H1 (cell line): ENCODE measurements at regions not wholly inside any gene's neighbourhood (a gene's known extent, or its start where the extent isn't known, plus 50 kb on each side); places are given as distances from the start of the nearest gene placed in this dataset.
A peak's percentile ranks its signal among the peaks of the same experiment; 100 is the strongest.

Experiments
- CTCF ChIA-PET: fragments of 300-600 bp; sonication (Branson Sonifier 250); formaldehyde crosslinking; loops from one replicate; lab custom pipeline; 2021; ENCODE audit not compliant: partially characterized antibody; lab: Charles Lee
- POLR2A ChIA-PET: fragments of 300-600 bp; sonication (Branson Sonifier 250); formaldehyde crosslinking; loops from one replicate; lab custom pipeline; 2021; ENCODE audit warnings: inconsistent platforms; ENCODE audit not compliant: partially characterized antibody; lab: Charles Lee
- DNase-seq, 2 experiments: peaks; one replicate each; pipeline versions ENCODE4 v3.0.0 to v3.0.0-alpha.2; 2010 to 2022; ENCODE audit warnings: low spot score in 2 of 2, low read depth in 1 of 2, mixed read lengths in 1 of 2
- FAIRE-seq: peaks from 2 replicates; lab custom pipeline; 2011; peaks lifted over from hg19 to GRCh38; lab: Jason Lieb, UNC
- H2AFZ ChIP-seq: 2 replicates; pipeline ENCODE4 v1.8.1; 2012; ENCODE audit warnings: low read length, inconsistent platforms
- H2AK5ac ChIP-seq: 2 replicates; pipeline ENCODE4 v1.6.1; 2013; ENCODE audit warnings: low read depth, low read length
- H2BK120ac ChIP-seq: replicated peaks from 2 replicates; pipeline ENCODE3; 2013; ENCODE audit warnings: low read depth, low read length, inconsistent platforms
- H2BK12ac ChIP-seq: 2 replicates; pipeline ENCODE4 v1.6.1; 2013; ENCODE audit warnings: low read depth, low read length
- H2BK15ac ChIP-seq: 2 replicates; pipeline ENCODE4 v1.6.1; 2013; ENCODE audit warnings: low read length
- H2BK20ac ChIP-seq: 2 replicates; pipeline ENCODE4 v1.6.1; 2013; ENCODE audit warnings: low read length
- H2BK5ac ChIP-seq: 2 replicates; pipeline ENCODE4 v1.6.1; 2013; ENCODE audit warnings: low read depth, low read length
- H3K14ac ChIP-seq: 2 replicates; pipeline ENCODE4 v1.6.1; 2013; ENCODE audit warnings: inconsistent platforms; ENCODE audit not compliant: insufficient read length
- H3K18ac ChIP-seq: 2 replicates; pipeline ENCODE4 v1.6.1; 2013; ENCODE audit warnings: low read length; ENCODE audit errors: extremely low read depth
- H3K23ac ChIP-seq: 2 replicates; pipeline ENCODE4 v1.6.1; 2013; ENCODE audit warnings: inconsistent platforms; ENCODE audit not compliant: insufficient read length
- H3K23me2 ChIP-seq: 2 replicates; pipeline ENCODE4 v1.6.1; 2013; ENCODE audit warnings: low read depth, low read length
- H3K27ac ChIP-seq: 2 replicates; pipeline ENCODE4 v1.6.1; 2011; ENCODE audit warnings: low read depth, low read length, inconsistent platforms
- H3K27me3 ChIP-seq, 4 experiments: replicated peaks in 1 of 4; 1 replicate in 1 of 4; 2 replicates in 3 of 4; pipeline versions ENCODE4 v1.6.1 to v1.8.1; 2011 to 2013; ENCODE audit warnings: low read length in 3 of 4, mild to moderate bottlenecking in 3 of 4, inconsistent platforms in 2 of 4, mixed read lengths in 2 of 4, moderate library complexity in 1 of 4; ENCODE audit not compliant: control insufficient read depth in 3 of 4, insufficient read depth in 3 of 4; ENCODE audit errors: extremely low read depth in 1 of 4
- H3K36me3 ChIP-seq, 4 experiments: 2 replicates each; pipeline versions ENCODE4 v1.6.1 to v1.8.1; 2011 to 2013; ENCODE audit warnings: mild to moderate bottlenecking in 4 of 4, low read length in 3 of 4, moderate library complexity in 2 of 4, control low read depth in 1 of 4, inconsistent platforms in 1 of 4; ENCODE audit not compliant: insufficient read depth in 4 of 4, control insufficient read depth in 2 of 4
- H3K4ac ChIP-seq: replicated peaks from 2 replicates; pipeline ENCODE3; 2013; ENCODE audit warnings: low read length, low read depth, mixed read lengths, inconsistent platforms; ENCODE audit not compliant: insufficient read length
- H3K4me1 ChIP-seq, 4 experiments: replicated peaks in 1 of 4; 1 replicate in 1 of 4; 2 replicates in 3 of 4; pipeline versions ENCODE4 v1.6.1 to v1.8.1; 2011 to 2013; ENCODE audit warnings: low read length in 3 of 4, inconsistent platforms in 2 of 4, mixed read lengths in 1 of 4; ENCODE audit not compliant: insufficient read depth in 4 of 4, control insufficient read depth in 3 of 4
- H3K4me2 ChIP-seq, 2 experiments: 2 replicates each; pipeline versions ENCODE4 v1.6.1 to v1.8.1; 2011 to 2013; ENCODE audit warnings: low read depth in 2 of 2, low read length in 2 of 2, control low read depth in 1 of 2, inconsistent platforms in 1 of 2, mild to moderate bottlenecking in 1 of 2; ENCODE audit not compliant: insufficient read depth in 1 of 2
- H3K4me3 ChIP-seq, 4 experiments: fragments of 200-600, 300-600 bp in 1 of 4; sonication (generic), shearing (Covaris generic), sonication (Bioruptor Twin) in 1 of 4; 2 replicates each; pipeline versions ENCODE4 v1.5.1 to v1.8.1; 2011 to 2016; ENCODE audit warnings: low read length in 4 of 4, low read depth in 3 of 4, control low read depth in 2 of 4, inconsistent platforms in 2 of 4, mild to moderate bottlenecking in 2 of 4, mixed read lengths in 1 of 4, moderate library complexity in 1 of 4; ENCODE audit not compliant: insufficient read depth in 2 of 4; ENCODE audit errors: extremely low read depth in 1 of 4
- H3K56ac ChIP-seq: replicated peaks from 2 replicates; pipeline ENCODE3; 2013; ENCODE audit warnings: low read depth, mild to moderate bottlenecking, mixed read lengths, low read length, inconsistent platforms; ENCODE audit not compliant: insufficient read length
- H3K79me1 ChIP-seq: 2 replicates; pipeline ENCODE4 v1.6.1; 2013; ENCODE audit warnings: low read depth, low read length, control low read depth
- H3K79me2 ChIP-seq, 2 experiments: 2 replicates each; pipeline versions ENCODE4 v1.6.1 to v1.8.1; 2012 to 2013; ENCODE audit warnings: low read length in 2 of 2, mild to moderate bottlenecking in 2 of 2, inconsistent platforms in 1 of 2; ENCODE audit not compliant: insufficient read depth in 2 of 2, control insufficient read depth in 1 of 2
- H3K9ac ChIP-seq, 4 experiments: replicated peaks in 1 of 4; 1 replicate in 1 of 4; 2 replicates in 3 of 4; pipeline versions ENCODE4 v1.6.1 to v1.8.1; 2011 to 2013; ENCODE audit warnings: low read depth in 3 of 4, low read length in 3 of 4, control low read depth in 2 of 4, mild to moderate bottlenecking in 2 of 4, moderate library complexity in 2 of 4, inconsistent platforms in 1 of 4; ENCODE audit errors: extremely low read depth in 1 of 4
- H3K9me3 ChIP-seq, 2 experiments: 2 replicates each; pipeline versions ENCODE4 v1.6.1 to v1.8.1; 2012 to 2013; ENCODE audit warnings: mild to moderate bottlenecking in 2 of 2, moderate library complexity in 2 of 2, control low read depth in 1 of 2, inconsistent platforms in 1 of 2, low read depth in 1 of 2, low read length in 1 of 2, mixed read lengths in 1 of 2; ENCODE audit not compliant: insufficient read depth in 2 of 2
- H4K20me1 ChIP-seq, 2 experiments: replicated peaks in 1 of 2; 2 replicates each; pipeline versions ENCODE3 to v1.8.1; 2011 to 2013; ENCODE audit warnings: inconsistent platforms in 2 of 2, low read length in 2 of 2, mild to moderate bottlenecking in 1 of 2; ENCODE audit not compliant: insufficient read depth in 2 of 2, control insufficient read depth in 1 of 2
- H4K5ac ChIP-seq: 2 replicates; pipeline ENCODE4 v1.6.1; 2013; ENCODE audit warnings: low read length, low read depth, mixed read lengths, inconsistent platforms; ENCODE audit not compliant: insufficient read length
- H4K8ac ChIP-seq: 2 replicates; pipeline ENCODE4 v1.8.0; 2013; ENCODE audit warnings: mild to moderate bottlenecking, moderate library complexity, low read length, inconsistent platforms; ENCODE audit not compliant: insufficient read depth; ENCODE audit errors: extremely low read depth
- H4K91ac ChIP-seq: replicated peaks from 2 replicates; pipeline ENCODE3; 2013; ENCODE audit warnings: low read length, mixed read lengths, inconsistent platforms; ENCODE audit not compliant: insufficient read length
- BACH1 ChIP-seq: IDR thresholded peaks from 2 replicates; pipeline ENCODE4 v1.6.1; 2012; ENCODE audit warnings: low read length, improper control_type of control experiment
- CHD2 ChIP-seq: IDR thresholded peaks from 2 replicates; pipeline ENCODE4 v1.6.1; 2012; ENCODE audit warnings: low read length, improper control_type of control experiment
- EZH2 ChIP-seq: fragments of 200-600 bp; sonication (generic); IDR thresholded peaks from 2 replicates; pipeline ENCODE4 v1.7.1; 2012; ENCODE audit warnings: low read depth, mild to moderate bottlenecking, moderate library complexity, low read length, inconsistent platforms; ENCODE audit not compliant: severe bottlenecking
- HDAC6 ChIP-seq: IDR thresholded peaks from one replicate; pipeline ENCODE4 v1.7.1; 2012; ENCODE audit warnings: low read depth, mild to moderate bottlenecking, inconsistent platforms, low read length, moderate library complexity
- WGBS, 2 experiments: shearing (Covaris generic) in 1 of 2; methylation state at CpG; one replicate each; pipeline versions ENCODE4 v1.1.6 to v1.1.7; 2013 to 2015; ENCODE audit warnings: low lambda C conversion rate in 2 of 2, mixed read lengths in 2 of 2, inconsistent platforms in 1 of 2, low coverage in 1 of 2, missing lambda C conversion rate in 1 of 2; ENCODE audit not compliant: insufficient replicate concordance in 2 of 2, insufficient coverage in 1 of 2, insufficient read length in 1 of 2; ENCODE audit errors: extremely low coverage in 1 of 2, missing lambda C conversion rate in 1 of 2; 5-methylcytosine and 5-hydroxymethylcytosine counted together

GRCh38 chr6:85772641-85773040 lies 130.0 kb upstream of the SYNCRIP start:
- Histone ChIP-seq H3K36me3 (no peaks in the 10 kb centered on the region), H2BK12ac (no peak overlapping the region), H4K20me1 (no peaks in the 10 kb centered on the region), H3K56ac (no peak overlapping the region), H3K23me2 (no peaks in the 10 kb centered on the region), H2AFZ (no peak overlapping the region), H3K23ac (no peak overlapping the region), H3K4ac (no peak overlapping the region), H3K9me3 (no peaks in the 10 kb centered on the region; a peak in 1 of 4 replicates), H2BK15ac (no peak overlapping the region), H2BK120ac (no peak overlapping the region), H2AK5ac (no peak overlapping the region), H4K8ac (peak overlapping the region; percentile 21), H4K5ac (no peak overlapping the region), H4K91ac (no peak overlapping the region), H3K27ac (no peak overlapping the region), H3K4me3 (no peak overlapping the region), H3K27me3 (no peaks in the 10 kb centered on the region), H3K9ac (no peak overlapping the region), H3K79me1 (no peaks in the 10 kb centered on the region), H3K18ac (no peak overlapping the region), H3K4me2 (no peak overlapping the region; a peak in 1 of 4 replicates), H2BK20ac (no peak overlapping the region), H2BK5ac (no peak overlapping the region), H3K14ac (no peak overlapping the region)
- DNase-seq (no peak), FAIRE-seq (no peak)
- WGBS, 2 experiments, result 91% methylated on average over 2 of the region's 2 CpGs; no CpG with 5 or more reads in 1 of the 2 experiments
- POLR2A ChIA-PET, result interaction anchor here (1.6 kb wide), 1 partner anchor 94 kb away, joined by 5 read pairs; no protein-coding TSS in a partner anchor
- TF ChIP-seq HDAC6, result no peak
- TF ChIP-seq CHD2, result no peak
- no peak for TF ChIP-seq BACH1
- no peak for TF ChIP-seq EZH2
- TF ChIP-seq, all 59 proteins: peak for 0
- H3K79me2 ChIP-seq, result no peaks in the 10 kb centered on the region
- peaks cover 0 to 6% (median 4%) of the 10 kb centered on the region in 4 experiments; a peak in 2 of 7 replicates for H3K4me1 ChIP-seq
- CTCF ChIA-PET, result no interaction called here
